ENCODE measurements at regions not wholly inside any gene's neighbourhood (a gene's known extent, or its start where the extent isn't known, plus 50 kb on each side); places are given as distances from the start of the nearest gene placed in this dataset.

DNA sequence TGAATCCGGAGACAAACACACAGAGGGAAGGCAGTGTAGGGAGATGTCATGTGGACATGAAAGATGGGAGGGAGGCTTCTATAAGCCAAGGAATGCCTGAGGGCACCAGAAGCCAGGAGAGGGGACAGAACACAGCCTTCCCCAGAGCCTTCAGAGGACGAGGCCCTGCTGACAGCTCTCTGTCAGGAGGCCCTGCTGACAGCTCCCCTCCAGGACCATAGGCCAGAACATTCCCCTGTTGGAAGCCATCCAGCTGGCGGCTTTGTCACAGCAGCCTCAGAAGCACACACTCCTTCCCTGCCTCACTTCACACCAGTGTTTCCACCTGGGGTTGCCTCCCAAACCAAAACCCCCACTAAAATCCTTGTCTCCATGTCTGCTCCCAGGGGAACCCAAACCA is 171.3 kb upstream of the ID2 start:
- TF ChIP-seq EGR1 (IDR thresholded peaks at IDR 0.05) (no peak), RAD21 (IDR thresholded peaks at IDR 0.05; ENCODE audit: low read depth) (no peak), YY1 (IDR thresholded peaks at IDR 0.05; ENCODE audit: low read depth) (no peak), FOXM1 (IDR thresholded peaks at IDR 0.05; ENCODE audit: borderline replicate concordance, low read depth) (no peak)
- TF ChIP-seq, protein P1, sequence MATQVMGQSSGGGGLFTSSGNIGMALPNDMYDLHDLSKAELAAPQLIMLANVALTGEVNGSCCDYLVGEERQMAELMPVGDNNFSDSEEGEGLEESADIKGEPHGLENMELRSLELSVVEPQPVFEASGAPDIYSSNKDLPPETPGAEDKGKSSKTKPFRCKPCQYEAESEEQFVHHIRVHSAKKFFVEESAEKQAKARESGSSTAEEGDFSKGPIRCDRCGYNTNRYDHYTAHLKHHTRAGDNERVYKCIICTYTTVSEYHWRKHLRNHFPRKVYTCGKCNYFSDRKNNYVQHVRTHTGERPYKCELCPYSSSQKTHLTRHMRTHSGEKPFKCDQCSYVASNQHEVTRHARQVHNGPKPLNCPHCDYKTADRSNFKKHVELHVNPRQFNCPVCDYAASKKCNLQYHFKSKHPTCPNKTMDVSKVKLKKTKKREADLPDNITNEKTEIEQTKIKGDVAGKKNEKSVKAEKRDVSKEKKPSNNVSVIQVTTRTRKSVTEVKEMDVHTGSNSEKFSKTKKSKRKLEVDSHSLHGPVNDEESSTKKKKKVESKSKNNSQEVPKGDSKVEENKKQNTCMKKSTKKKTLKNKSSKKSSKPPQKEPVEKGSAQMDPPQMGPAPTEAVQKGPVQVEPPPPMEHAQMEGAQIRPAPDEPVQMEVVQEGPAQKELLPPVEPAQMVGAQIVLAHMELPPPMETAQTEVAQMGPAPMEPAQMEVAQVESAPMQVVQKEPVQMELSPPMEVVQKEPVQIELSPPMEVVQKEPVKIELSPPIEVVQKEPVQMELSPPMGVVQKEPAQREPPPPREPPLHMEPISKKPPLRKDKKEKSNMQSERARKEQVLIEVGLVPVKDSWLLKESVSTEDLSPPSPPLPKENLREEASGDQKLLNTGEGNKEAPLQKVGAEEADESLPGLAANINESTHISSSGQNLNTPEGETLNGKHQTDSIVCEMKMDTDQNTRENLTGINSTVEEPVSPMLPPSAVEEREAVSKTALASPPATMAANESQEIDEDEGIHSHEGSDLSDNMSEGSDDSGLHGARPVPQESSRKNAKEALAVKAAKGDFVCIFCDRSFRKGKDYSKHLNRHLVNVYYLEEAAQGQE (IDR thresholded peaks at IDR 0.05; ENCODE audit: low read depth), result no peak
